ENCODE measurements at regions not wholly inside any gene's neighbourhood (a gene's known extent, or its start where the extent isn't known, plus 50 kb on each side); places are given as distances from the start of the nearest gene placed in this dataset.

GRCh38 chr9:106450549-106450948 is 412.4 kb upstream of the ZNF462 start:
- no peak for TF ChIP-seq CTCF (IDR thresholded peaks at IDR 0.05)
- TF ChIP-seq ZFX (IDR thresholded peaks at IDR 0.05; ENCODE audit: borderline replicate concordance): no peak

Data from 22Rv1 (cell line).